ENCODE measurements at regions not wholly inside any gene's neighbourhood (a gene's known extent, or its start where the extent isn't known, plus 50 kb on each side); places are given as distances from the start of the nearest gene placed in this dataset.
"Not testable (repeated sequence)": the region's sequence is repeated elsewhere in the genome, so short reads cannot be mapped to it uniquely, and the experiment has no call there.

DNA sequence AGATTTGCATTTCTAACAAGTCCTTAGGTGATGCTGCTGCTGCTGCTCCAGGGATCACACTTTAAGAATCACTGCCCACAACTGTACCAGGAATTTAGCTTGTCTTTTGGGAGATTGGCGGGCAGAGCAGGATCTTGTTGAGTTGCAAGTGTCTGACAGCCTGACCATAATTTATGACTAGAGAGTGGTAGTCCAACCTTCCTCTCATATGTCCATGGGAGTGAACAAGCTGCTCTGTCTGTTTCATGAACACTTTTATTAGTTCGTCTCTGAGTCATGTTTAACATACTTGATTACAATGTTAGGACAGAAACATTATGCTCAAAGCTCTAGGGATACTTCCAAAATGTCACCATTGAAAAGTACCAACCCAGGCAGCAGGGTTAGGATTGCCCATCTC lies 169.6 kb downstream of the TGFB2 start:
- no peak for DNase-seq (ENCODE audit: low read depth)
- TF ChIP-seq, protein P1, sequence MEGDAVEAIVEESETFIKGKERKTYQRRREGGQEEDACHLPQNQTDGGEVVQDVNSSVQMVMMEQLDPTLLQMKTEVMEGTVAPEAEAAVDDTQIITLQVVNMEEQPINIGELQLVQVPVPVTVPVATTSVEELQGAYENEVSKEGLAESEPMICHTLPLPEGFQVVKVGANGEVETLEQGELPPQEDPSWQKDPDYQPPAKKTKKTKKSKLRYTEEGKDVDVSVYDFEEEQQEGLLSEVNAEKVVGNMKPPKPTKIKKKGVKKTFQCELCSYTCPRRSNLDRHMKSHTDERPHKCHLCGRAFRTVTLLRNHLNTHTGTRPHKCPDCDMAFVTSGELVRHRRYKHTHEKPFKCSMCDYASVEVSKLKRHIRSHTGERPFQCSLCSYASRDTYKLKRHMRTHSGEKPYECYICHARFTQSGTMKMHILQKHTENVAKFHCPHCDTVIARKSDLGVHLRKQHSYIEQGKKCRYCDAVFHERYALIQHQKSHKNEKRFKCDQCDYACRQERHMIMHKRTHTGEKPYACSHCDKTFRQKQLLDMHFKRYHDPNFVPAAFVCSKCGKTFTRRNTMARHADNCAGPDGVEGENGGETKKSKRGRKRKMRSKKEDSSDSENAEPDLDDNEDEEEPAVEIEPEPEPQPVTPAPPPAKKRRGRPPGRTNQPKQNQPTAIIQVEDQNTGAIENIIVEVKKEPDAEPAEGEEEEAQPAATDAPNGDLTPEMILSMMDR (conservative IDR thresholded peaks at IDR 0.05; ENCODE audit: control insufficient read depth, insufficient read depth, low read depth, low read length), result no peak
- H3K4me3 ChIP-seq (ENCODE audit: control insufficient read depth, low read depth, low read length), result no peak overlapping the region

DNA sequence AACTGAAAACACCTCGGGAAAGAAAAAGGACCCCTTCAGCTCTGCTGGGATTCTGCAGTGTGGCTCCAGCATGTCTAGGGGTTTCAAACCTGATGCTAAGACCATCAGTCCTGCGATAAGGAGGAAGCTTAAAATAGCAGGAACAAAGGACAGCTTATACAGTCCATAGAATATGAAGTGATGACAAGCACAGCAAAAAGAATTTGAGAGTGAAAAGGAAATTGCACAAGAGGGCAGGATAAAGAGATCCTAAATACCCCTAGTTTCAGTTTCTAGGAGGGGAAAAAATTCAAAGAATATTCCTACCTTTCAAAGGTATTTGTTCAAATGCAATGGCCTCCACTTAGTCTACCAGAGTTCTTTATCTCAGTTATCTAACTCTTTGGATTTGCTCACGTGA lies 171.4 kb downstream of the TGFB2 start:
- H3K4me3 ChIP-seq (ENCODE audit: control insufficient read depth, low read depth, low read length), result no peak overlapping the region
- no peak for DNase-seq (ENCODE audit: low read depth)
- TF ChIP-seq, protein P1 (conservative IDR thresholded peaks at IDR 0.05; ENCODE audit: control insufficient read depth, insufficient read depth, low read depth, low read length), result no peak

DNA sequence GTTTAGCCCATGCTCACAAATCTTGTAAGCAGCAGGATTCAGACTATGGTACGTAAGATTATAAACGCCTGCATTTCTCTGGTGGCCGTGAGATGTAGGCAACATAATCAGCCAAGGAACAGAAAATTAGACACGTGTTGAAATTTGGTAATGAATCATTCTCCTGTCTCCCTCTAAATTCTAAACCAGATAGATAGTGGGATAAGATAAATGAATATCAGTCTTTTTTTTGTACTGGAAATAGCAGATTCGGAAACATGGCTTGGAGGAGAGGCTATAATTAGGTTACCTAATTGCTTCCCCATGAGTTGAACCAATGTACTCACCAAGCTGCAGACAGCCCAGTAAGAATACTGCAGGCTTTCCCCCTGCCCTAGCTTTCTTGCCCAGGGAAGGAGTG lies 172.3 kb downstream of the TGFB2 start:
- no peak for DNase-seq (ENCODE audit: low read depth)
- no peak overlapping the region for H3K4me3 ChIP-seq (ENCODE audit: control insufficient read depth, low read depth, low read length)
- TF ChIP-seq, protein P1 (conservative IDR thresholded peaks at IDR 0.05; ENCODE audit: control insufficient read depth, insufficient read depth, low read depth, low read length), result no peak

DNA sequence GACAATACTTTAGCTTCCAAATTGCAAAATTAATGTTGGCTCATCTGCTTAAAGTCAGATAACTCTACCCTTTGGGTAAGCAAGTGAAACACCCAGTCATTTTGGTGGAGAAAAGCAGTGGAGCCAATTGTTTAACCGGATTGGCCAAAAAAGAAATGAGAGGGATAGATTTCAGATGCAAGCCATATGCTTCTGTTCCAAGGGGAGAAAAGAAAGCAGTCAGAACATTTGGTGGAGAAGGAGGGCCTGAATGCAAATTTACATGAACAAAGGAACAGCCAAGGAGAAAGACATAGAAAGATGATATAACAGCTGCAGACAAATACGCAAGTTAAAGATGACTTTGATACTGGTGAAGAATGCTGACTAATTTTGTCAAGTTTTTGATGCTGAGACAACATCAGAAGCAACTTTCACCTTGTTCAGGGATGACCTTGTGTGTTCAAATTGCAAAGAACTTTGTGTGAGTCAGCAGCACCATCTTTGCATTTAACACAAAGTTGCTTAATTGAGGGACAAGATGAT lies 173.1 kb downstream of the TGFB2 start:
- H3K4me3 ChIP-seq (ENCODE audit: control insufficient read depth, low read depth, low read length), result no peak overlapping the region
- no peak for DNase-seq (ENCODE audit: low read depth)
- TF ChIP-seq, protein P1 (conservative IDR thresholded peaks at IDR 0.05; ENCODE audit: control insufficient read depth, insufficient read depth, low read depth, low read length), result no peak

DNA sequence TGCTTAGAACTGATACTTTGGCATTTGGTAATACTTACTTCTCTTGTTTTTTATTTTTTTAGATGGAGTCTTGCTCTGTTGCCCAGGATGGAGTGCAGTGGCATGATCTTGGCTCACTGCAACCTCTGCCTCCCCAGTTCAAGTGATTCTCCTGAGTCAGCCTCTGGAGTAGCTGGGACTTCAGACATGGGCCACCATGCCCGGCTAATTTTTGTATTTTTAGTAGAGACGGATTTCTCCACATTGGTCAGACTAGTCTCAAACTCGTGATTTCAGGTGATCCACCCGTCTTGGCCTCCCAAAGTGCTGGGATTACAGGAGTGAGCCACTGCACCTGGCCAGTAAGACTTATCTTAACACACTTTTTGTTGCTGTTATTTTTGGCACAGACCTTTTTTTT lies 175.5 kb downstream of the TGFB2 start:
- not testable (repeated sequence) for DNase-seq (ENCODE audit: low read depth); H3K4me3 ChIP-seq (ENCODE audit: control insufficient read depth, low read depth, low read length)

DNA sequence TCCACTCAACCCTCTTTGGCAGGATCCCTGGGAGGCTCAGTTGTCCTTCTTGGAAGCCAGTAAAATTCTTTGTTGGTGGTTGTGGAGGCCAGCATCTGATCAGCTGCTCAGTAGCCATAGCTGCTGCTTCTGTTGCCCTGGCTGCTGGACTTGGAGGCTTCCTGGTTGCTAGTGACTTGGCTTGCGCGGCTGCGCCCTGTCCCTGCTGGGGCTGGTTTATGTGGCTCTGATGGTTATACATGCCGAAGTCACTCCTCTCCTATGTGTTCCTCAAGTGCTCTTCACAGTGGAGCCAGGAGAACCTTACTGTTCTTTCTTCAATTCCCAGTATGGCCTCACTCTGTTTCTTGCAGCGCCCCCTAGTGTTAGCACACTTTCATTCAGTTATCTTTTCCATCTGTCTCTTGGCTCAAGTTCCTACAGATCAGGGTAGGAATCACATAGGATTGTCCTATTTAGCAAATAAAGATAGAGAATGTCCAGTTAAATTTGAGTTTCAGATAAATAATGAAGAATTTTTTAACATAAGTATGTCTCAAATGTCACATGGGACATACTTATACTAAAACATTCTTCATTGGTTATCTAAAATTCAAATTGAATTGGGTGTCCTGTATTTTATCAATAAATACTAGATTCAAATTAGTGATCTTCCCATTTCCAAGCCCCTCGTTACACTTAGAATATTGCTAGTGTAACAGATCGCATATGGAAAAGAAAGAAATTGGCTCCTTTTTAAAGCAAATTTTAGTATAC lies 176.5 kb downstream of the TGFB2 start:
- H3K4me3 ChIP-seq (ENCODE audit: control insufficient read depth, low read depth, low read length), result no peak overlapping the region
- peak; percentile 65 for DNase-seq (ENCODE audit: low read depth)
- TF ChIP-seq, protein P1 (conservative IDR thresholded peaks at IDR 0.05; ENCODE audit: control insufficient read depth, insufficient read depth, low read depth, low read length), result peak; percentile 78

DNA sequence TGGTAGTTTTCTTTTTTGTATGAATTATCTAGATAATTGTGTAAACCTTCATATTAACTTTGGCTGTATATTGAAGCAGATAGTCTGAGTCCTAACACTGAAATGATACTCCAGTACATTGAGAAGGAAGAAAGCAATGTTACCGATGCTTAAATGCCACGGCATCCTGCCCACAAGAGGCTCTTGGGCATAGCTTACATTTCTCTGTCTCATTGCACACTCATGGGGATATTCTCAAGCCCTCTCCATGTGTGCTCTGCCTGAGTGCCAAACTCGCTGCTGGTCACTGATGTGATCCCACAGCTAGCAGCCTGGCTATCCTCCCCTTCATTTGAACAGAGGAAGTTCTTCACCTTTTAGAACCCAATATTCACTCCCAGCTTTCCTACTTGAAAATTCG lies 179.4 kb downstream of the TGFB2 start:
- TF ChIP-seq, protein P1 (conservative IDR thresholded peaks at IDR 0.05; ENCODE audit: control insufficient read depth, insufficient read depth, low read depth, low read length), result no peak
- no peak overlapping the region for H3K4me3 ChIP-seq (ENCODE audit: control insufficient read depth, low read depth, low read length)
- DNase-seq (ENCODE audit: low read depth), result no peak

Data from fibroblast of mammary gland (primary cell).